ENCODE measurements at regions not wholly inside any gene's neighbourhood (a gene's known extent, or its start where the extent isn't known, plus 50 kb on each side); places are given as distances from the start of the nearest gene placed in this dataset.

DNA sequence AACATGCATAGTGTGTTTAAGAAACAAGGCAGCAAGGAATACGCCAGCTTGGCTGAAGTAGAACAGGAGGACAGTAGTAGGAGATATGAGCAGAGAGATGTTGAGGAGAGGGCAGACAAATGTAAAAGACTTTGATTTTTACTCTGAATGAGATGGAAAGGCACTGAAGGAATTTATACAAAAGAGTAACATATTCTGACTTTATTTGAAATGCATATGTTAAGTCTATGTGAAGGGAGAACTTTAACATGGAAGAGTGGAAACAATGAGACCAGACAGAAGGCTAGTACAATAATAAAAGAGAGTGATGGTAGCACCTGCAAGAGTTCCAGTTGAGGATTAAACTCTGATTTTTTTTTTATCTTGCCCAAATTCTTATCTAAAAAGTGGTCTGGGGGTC lies 176.2 kb upstream of the CENPE start:
- no peak for DNase-seq (ENCODE audit: low spot score in 2 of 2, unreplicated experiment in 2 of 2)
- H3K4me3 Mint-ChIP-seq: no peak overlapping the region
- H3K9me3 Mint-ChIP-seq: no peaks in the 10 kb centered on the region
- no peak for TF ChIP-seq CTCF (IDR thresholded peaks at IDR 0.05; ENCODE audit: unreplicated experiment)
- no peak overlapping the region for H3K27ac Mint-ChIP-seq
- no peaks in the 10 kb centered on the region for H3K27me3 Mint-ChIP-seq (ENCODE audit: low read depth)
- no peaks in the 10 kb centered on the region for H3K4me1 Mint-ChIP-seq
- no peaks in the 10 kb centered on the region for H3K36me3 Mint-ChIP-seq

- Mint-ChIP-seq H3K27me3 (ENCODE audit: low read depth) (no peaks in the 10 kb centered on the region), H3K9me3 (no peaks in the 10 kb centered on the region), H3K36me3 (no peaks in the 10 kb centered on the region), H3K4me1 (no peaks in the 10 kb centered on the region), H3K4me3 (no peak overlapping the region), H3K27ac (no peak overlapping the region)
- DNase-seq (ENCODE audit: low spot score in 2 of 2, unreplicated experiment in 2 of 2): no peak
- no peak for TF ChIP-seq CTCF (IDR thresholded peaks at IDR 0.05; ENCODE audit: unreplicated experiment)
These were observed 173.9 kb upstream of the CENPE start for GRCh38 chr4:103372002-103372558.

DNA sequence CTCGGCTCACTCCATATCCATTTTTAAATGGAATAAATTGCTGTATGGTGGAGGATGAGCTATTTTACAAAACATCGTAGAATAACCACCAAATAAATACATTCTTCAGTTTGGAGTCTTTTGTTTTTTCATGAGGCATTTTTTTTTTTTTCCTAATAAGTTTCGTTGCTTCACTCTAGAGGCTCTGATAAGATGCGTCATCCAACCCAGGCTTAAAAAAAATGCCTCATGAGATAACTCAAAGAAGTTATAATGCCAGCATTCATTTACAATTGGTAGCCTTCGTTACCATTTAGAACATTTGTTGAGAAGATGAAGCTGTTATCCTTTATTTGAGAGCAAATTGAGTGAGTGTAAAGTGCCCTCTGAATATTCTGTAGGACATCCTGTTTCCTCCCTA lies 172.2 kb upstream of the CENPE start:
- Mint-ChIP-seq H3K36me3 (no peaks in the 10 kb centered on the region), H3K4me3 (no peak overlapping the region), H3K27me3 (ENCODE audit: low read depth) (no peaks in the 10 kb centered on the region), H3K27ac (no peak overlapping the region), H3K9me3 (no peaks in the 10 kb centered on the region), H3K4me1 (no peaks in the 10 kb centered on the region)
- DNase-seq (ENCODE audit: low spot score in 2 of 2, unreplicated experiment in 2 of 2): no peak
- no peak for TF ChIP-seq CTCF (IDR thresholded peaks at IDR 0.05; ENCODE audit: unreplicated experiment)

- Mint-ChIP-seq H3K4me3 (no peak overlapping the region), H3K9me3 (peaks cover 8% of the 10 kb centered on the region), H3K36me3 (no peaks in the 10 kb centered on the region), H3K27ac (no peak overlapping the region), H3K27me3 (ENCODE audit: low read depth) (no peaks in the 10 kb centered on the region), H3K4me1 (no peaks in the 10 kb centered on the region)
- no peak for TF ChIP-seq CTCF (IDR thresholded peaks at IDR 0.05; ENCODE audit: unreplicated experiment)
- no peak for DNase-seq (ENCODE audit: low spot score in 2 of 2, unreplicated experiment in 2 of 2)
These were observed 167.1 kb upstream of the CENPE start for GRCh38 chr4:103365285-103365684.

DNA sequence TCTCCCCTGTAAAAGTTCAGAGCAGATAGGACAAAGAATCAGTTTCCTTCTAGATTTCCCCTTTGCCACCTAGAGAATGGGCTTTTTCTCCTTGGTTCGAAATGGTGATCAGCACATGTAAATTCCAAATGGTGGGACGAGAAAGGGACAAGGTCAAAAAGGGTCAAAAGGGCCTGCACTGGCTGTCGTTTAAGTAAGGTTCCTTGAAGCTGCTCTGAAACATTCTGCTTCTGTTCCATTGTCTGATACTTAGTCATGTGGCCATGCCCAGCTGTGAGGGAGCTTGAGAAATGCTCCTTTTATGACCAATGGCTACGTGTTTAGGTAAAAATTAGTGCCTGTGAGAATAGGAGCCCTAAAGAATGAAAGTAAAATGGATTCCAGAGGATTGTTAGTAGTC lies 165.9 kb upstream of the CENPE start:
- TF ChIP-seq CTCF (IDR thresholded peaks at IDR 0.05; ENCODE audit: unreplicated experiment): no peak
- Mint-ChIP-seq H3K4me3 (no peak overlapping the region), H3K27me3 (ENCODE audit: low read depth) (no peaks in the 10 kb centered on the region), H3K4me1 (no peaks in the 10 kb centered on the region), H3K36me3 (peaks cover 6% of the 10 kb centered on the region), H3K9me3 (peaks cover 15% of the 10 kb centered on the region), H3K27ac (no peak overlapping the region)
- no peak for DNase-seq (ENCODE audit: low spot score in 2 of 2, unreplicated experiment in 2 of 2)

- no peak for TF ChIP-seq CTCF (IDR thresholded peaks at IDR 0.05; ENCODE audit: unreplicated experiment)
- Mint-ChIP-seq H3K36me3 (peaks cover 7% of the 10 kb centered on the region), H3K4me1 (no peaks in the 10 kb centered on the region), H3K9me3 (peaks cover 18% of the 10 kb centered on the region), H3K27me3 (ENCODE audit: low read depth) (no peaks in the 10 kb centered on the region), H3K27ac (no peak overlapping the region), H3K4me3 (no peak overlapping the region)
- DNase-seq (ENCODE audit: low spot score in 2 of 2, unreplicated experiment in 2 of 2): no peak
These were observed 163.8 kb upstream of the CENPE start for GRCh38 chr4:103361926-103362325.

Measured in mesothelial cell of epicardium (in vitro differentiated cells).